ENCODE measurements at regions not wholly inside any gene's neighbourhood (a gene's known extent, or its start where the extent isn't known, plus 50 kb on each side); places are given as distances from the start of the nearest gene placed in this dataset.

- no peak for TF ChIP-seq CTCF (IDR thresholded peaks at IDR 0.05; ENCODE audit: borderline replicate concordance, extremely low read depth, low read length, poor library complexity, severe bottlenecking)
- TF ChIP-seq EZH2 (IDR thresholded peaks at IDR 0.05; ENCODE audit: borderline replicate concordance, low read depth, low read length, severe bottlenecking) = no peak
Observed at GRCh38 chr2:82498777-82499443, 1960.2 kb downstream of the SUCLG1 start.
